HL-60 (cell line): ENCODE measurements at regions not wholly inside any gene's neighbourhood (a gene's known extent, or its start where the extent isn't known, plus 50 kb on each side); places are given as distances from the start of the nearest gene placed in this dataset.

Experiments used
- DNase-seq, 2 experiments: peaks; one replicate each; pipeline ENCODE4 v3.0.0-alpha.2; 2010 to 2020; ENCODE audit warnings: low read depth in 1 of 2, low spot score in 1 of 2
- H3K27ac ChIP-seq: fragments of 250-450 bp; sonication (Bioruptor Pico); replicated peaks from 2 replicates; pipeline ENCODE4 v1.5.1; 2020; ENCODE audit warnings: mild to moderate bottlenecking, moderate library complexity
- H3K27me3 ChIP-seq: fragments of 250-450 bp; sonication (Bioruptor Pico); 2 replicates; pipeline ENCODE4 v1.5.1; 2021; ENCODE audit warnings: mild to moderate bottlenecking, moderate library complexity; ENCODE audit not compliant: insufficient read depth, poor library complexity, severe bottlenecking
- H3K4me3 ChIP-seq: replicated peaks from 2 replicates; pipeline ENCODE4 v1.5.1; 2011; ENCODE audit warnings: mild to moderate bottlenecking, control low read depth, low read length; ENCODE audit not compliant: insufficient read depth
- CTCF ChIP-seq: IDR thresholded peaks from one replicate; pipeline ENCODE4 v1.5.1; 2011; ENCODE audit warnings: low read length, control low read depth, inconsistent platforms; ENCODE audit not compliant: insufficient read depth
- GABPA ChIP-seq: IDR thresholded peaks from 2 replicates; pipeline ENCODE4 v1.6.1; 2012; ENCODE audit warnings: low read depth
- POLR2AphosphoS5 ChIP-seq: IDR thresholded peaks from 2 replicates; pipeline ENCODE4 v1.6.1; 2012; ENCODE audit warnings: low read depth
- REST ChIP-seq: IDR thresholded peaks from 2 replicates; pipeline ENCODE4 v1.6.1; 2012; ENCODE audit warnings: low read depth; ENCODE audit not compliant: insufficient replicate concordance
- SPI1 ChIP-seq: IDR thresholded peaks from 2 replicates; pipeline ENCODE4 v1.6.1; 2012; ENCODE audit warnings: low read depth, mild to moderate bottlenecking, borderline replicate concordance

DNA sequence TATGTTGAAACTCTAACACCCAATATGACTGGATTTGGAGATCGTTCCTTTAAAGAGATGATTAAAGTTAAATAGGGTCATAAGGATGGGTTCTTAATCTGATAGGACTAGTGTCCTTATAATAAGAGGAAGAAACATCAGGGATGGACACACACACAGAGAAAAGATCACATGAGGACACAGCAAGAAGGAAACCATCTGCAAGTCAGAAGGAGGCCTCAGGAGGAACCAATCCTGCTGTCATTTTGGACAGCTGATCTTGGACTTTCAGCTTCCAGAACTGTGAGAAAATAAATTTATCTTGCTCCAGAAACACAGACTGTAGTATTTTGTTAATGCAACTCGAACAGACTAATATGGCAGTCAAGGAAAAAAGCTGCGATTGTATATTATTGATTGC is 631.5 kb downstream of the PCDH7 start:
- DNase-seq = no peak
- Histone ChIP-seq H3K4me3 (no peak overlapping the region), H3K27me3 (no peaks in the 10 kb centered on the region), H3K27ac (no peak overlapping the region)
- no peak for TF ChIP-seq CTCF
- no peak for TF ChIP-seq REST
- no peak for TF ChIP-seq GABPA
- TF ChIP-seq POLR2AphosphoS5 = no peak
- TF ChIP-seq SPI1 = no peak

- Histone ChIP-seq H3K27ac (no peak overlapping the region), H3K4me3 (no peak overlapping the region), H3K27me3 (no peaks in the 10 kb centered on the region)
- no peak for DNase-seq
- TF ChIP-seq REST (no peak), SPI1 (no peak), CTCF (no peak), GABPA (no peak), POLR2AphosphoS5 (no peak)
These were observed 636.7 kb downstream of the PCDH7 start for GRCh38 chr4:31356839-31357238.

- Histone ChIP-seq H3K27ac (no peak overlapping the region), H3K4me3 (no peak overlapping the region), H3K27me3 (no peaks in the 10 kb centered on the region)
- peak in 1 of 2 experiments; percentile 1 for DNase-seq
- no peak for TF ChIP-seq GABPA
- TF ChIP-seq REST = no peak
- no peak for TF ChIP-seq POLR2AphosphoS5
- no peak for TF ChIP-seq CTCF
- no peak for TF ChIP-seq SPI1
These were observed 640.6 kb downstream of the PCDH7 start for GRCh38 chr4:31360786-31361185.
